Endothelial cell of umbilical vein (primary cell): ENCODE measurements at regions not wholly inside any gene's neighbourhood (a gene's known extent, or its start where the extent isn't known, plus 50 kb on each side); places are given as distances from the start of the nearest gene placed in this dataset.

Experiments used
- BruUV-seq: library from RNA; stranded (reverse); fragments of 400-500 nt; replicated peaks from 2 replicates; lab custom pipeline; 2021; lab: Mats Ljungman, UMichigan
- CTCF ChIA-PET: fragments of 300-600, 350-600 bp; sonication (Branson Sonifier 250); formaldehyde crosslinking; loops from one replicate; lab custom pipeline; 2021; ENCODE audit warnings: antibody characterized with exemption, inconsistent platforms; lab: Charles Lee
- POLR2A ChIA-PET: fragments of 300-600, 350-600 bp; sonication (Branson Sonifier 250); formaldehyde crosslinking; loops from one replicate; lab custom pipeline; 2021; ENCODE audit warnings: antibody characterized with exemption, inconsistent platforms; lab: Charles Lee
- DNase-seq: peaks from one replicate; pipeline ENCODE4 v3.0.0-alpha.2; 2011; ENCODE audit warnings: low read depth, low spot score
- FAIRE-seq: peaks from 2 replicates; lab custom pipeline; 2011; peaks lifted over from hg19 to GRCh38; lab: Jason Lieb, UNC
- H2AFZ ChIP-seq: 2 replicates; pipeline ENCODE4 v1.6.0; 2012; ENCODE audit warnings: low read depth, low read length, control low read depth, inconsistent platforms
- H3K27ac ChIP-seq: 2 replicates; pipeline ENCODE4 v1.5.1; 2011; ENCODE audit warnings: low read depth, mild to moderate bottlenecking, control low read depth, low read length, moderate library complexity; ENCODE audit not compliant: insufficient read depth
- H3K27me3 ChIP-seq, 2 experiments: 2 replicates each; pipeline versions ENCODE4 v1.6.0 to v1.6.1; 2011; ENCODE audit warnings: low read length in 2 of 2, mixed read lengths in 1 of 2; ENCODE audit not compliant: control insufficient read depth in 2 of 2, insufficient read depth in 2 of 2
- H3K36me3 ChIP-seq, 2 experiments: 2 replicates in 1 of 2; 3 replicates in 1 of 2; pipeline ENCODE4 v1.5.1; 2011; ENCODE audit warnings: low read length in 2 of 2, mild to moderate bottlenecking in 1 of 2, moderate library complexity in 1 of 2; ENCODE audit not compliant: control insufficient read depth in 2 of 2, insufficient read depth in 2 of 2; ENCODE audit errors: extremely low read depth in 1 of 2
- H3K4me1 ChIP-seq: 3 replicates; pipeline ENCODE4 v1.5.1; 2011; ENCODE audit warnings: mild to moderate bottlenecking, low read length; ENCODE audit not compliant: control insufficient read depth, insufficient read depth; ENCODE audit errors: extremely low read depth
- H3K4me2 ChIP-seq: 2 replicates; pipeline ENCODE4 v1.6.1; 2011; ENCODE audit warnings: low read length, control low read depth, mixed read lengths; ENCODE audit not compliant: insufficient read depth
- H3K4me3 ChIP-seq, 3 experiments: fragments of 200-600 bp in 1 of 3; sonication (generic), shearing (Covaris generic) in 1 of 3; replicated peaks in 1 of 3; 2 replicates each; pipeline ENCODE4 v1.5.1; 2011 to 2016; ENCODE audit warnings: control low read depth in 3 of 3, low read length in 3 of 3, mild to moderate bottlenecking in 2 of 3, inconsistent platforms in 1 of 3, low read depth in 1 of 3, moderate library complexity in 1 of 3; ENCODE audit not compliant: insufficient read depth in 1 of 3
- H3K79me2 ChIP-seq: 2 replicates; pipeline ENCODE4 v1.6.0; 2012; ENCODE audit warnings: low read length, inconsistent platforms; ENCODE audit not compliant: control insufficient read depth, insufficient read depth
- H3K9ac ChIP-seq: replicated peaks from 2 replicates; pipeline ENCODE3; 2011; ENCODE audit warnings: low read length, control low read depth; ENCODE audit not compliant: insufficient read depth; ENCODE audit errors: extremely low read depth
- H3K9me1 ChIP-seq: replicated peaks from 3 replicates; pipeline ENCODE4 v1.6.0; 2011; ENCODE audit warnings: mild to moderate bottlenecking, low read length; ENCODE audit not compliant: control insufficient read depth, insufficient read depth; ENCODE audit errors: extremely low read depth
- H3K9me3 ChIP-seq: replicated peaks from 2 replicates; pipeline ENCODE4 v1.5.1; 2012; ENCODE audit warnings: low read length, inconsistent platforms; ENCODE audit not compliant: control insufficient read depth, insufficient read depth
- H4K20me1 ChIP-seq: replicated peaks from 2 replicates; pipeline ENCODE3; 2011; ENCODE audit warnings: mild to moderate bottlenecking, low read length; ENCODE audit not compliant: control insufficient read depth, insufficient read depth; ENCODE audit errors: extremely low read depth
- JUN ChIP-seq: IDR thresholded peaks from 2 replicates; pipeline ENCODE4 v1.6.1; 2011; ENCODE audit warnings: borderline replicate concordance, low read depth; ENCODE audit not compliant: insufficient read length, insufficient read depth
- MYC ChIP-seq: IDR thresholded peaks from one replicate; pipeline ENCODE4 v1.6.1; 2011; ENCODE audit warnings: mild to moderate bottlenecking, low read depth, low read length
- POLR2A ChIP-seq: IDR thresholded peaks from 2 replicates; pipeline ENCODE4 v1.6.1; 2012; ENCODE audit warnings: low read depth, mild to moderate bottlenecking, control low read depth, low read length
- dilution Hi-C: fragments of 300-500 bp; cut with MboI; formaldehyde crosslinking; loops from one replicate; pipeline ENCODE4 v1.15.0; 2019; ENCODE audit warnings: low sequenced_read_pairs; ENCODE audit not compliant: extremely low pct_ligation_motif_present
- intact Hi-C: fragments of 100-400 bp; cut with micrococcal nuclease; formaldehyde crosslinking; loops from one replicate; pipeline ENCODE4 v1.10.0; 2022
- TF ChIP-seq, protein P1 (sequence below): IDR thresholded peaks from 2 replicates; pipeline ENCODE4 v1.6.1; 2011; ENCODE audit not compliant: insufficient read depth, insufficient read length

DNA sequence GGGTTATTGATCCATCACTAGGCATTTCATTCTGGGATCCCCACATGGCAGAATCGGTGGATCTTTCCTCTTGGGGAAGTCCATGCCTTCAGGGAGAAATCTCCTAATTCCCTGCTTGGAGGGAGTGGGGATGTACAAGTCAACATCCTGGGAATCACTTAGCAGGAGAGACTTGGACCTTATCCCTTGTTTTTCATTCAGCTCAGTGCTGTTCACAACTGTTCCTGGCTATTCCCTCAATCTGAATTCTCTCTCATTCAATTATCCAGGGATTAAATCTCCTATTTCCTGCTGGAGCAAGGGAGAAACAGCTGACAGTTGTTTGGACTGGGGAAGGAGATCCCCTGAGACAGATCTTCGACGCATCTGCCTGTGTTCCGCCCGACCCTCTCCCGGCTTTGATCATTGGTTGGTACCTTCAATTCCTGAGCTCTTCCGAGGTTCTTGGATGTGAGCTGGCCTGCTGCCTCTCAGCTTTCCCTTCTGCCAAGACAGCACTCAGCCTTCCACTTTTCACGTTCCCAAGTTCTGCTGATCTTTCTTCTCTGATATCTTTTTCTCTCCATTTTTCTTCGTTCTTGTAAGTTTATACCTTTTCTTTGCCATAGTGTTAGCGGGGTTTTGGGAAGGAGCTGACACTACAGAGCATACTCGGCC is 115.4 kb upstream of the GNAO1 start:
- no peak overlapping the region for H3K9ac ChIP-seq
- no peaks in the 10 kb centered on the region for H4K20me1 ChIP-seq
- H2AFZ ChIP-seq: no peak overlapping the region
- FAIRE-seq: no peak
- no TSS peak for BruUV-seq
- H3K9me1 ChIP-seq: no peaks in the 10 kb centered on the region
- H3K9me3 ChIP-seq: no peaks in the 10 kb centered on the region
- CTCF ChIA-PET: no interaction called here
- H3K27ac ChIP-seq: no peak overlapping the region
- H3K4me3 ChIP-seq: no peak overlapping the region
- H3K79me2 ChIP-seq: no peaks in the 10 kb centered on the region
- no peak overlapping the region for H3K4me2 ChIP-seq
- POLR2A ChIA-PET: no interaction called here
- H3K36me3 ChIP-seq: no peaks in the 10 kb centered on the region
- no peaks in the 10 kb centered on the region for H3K4me1 ChIP-seq
- H3K27me3 ChIP-seq: no peaks in the 10 kb centered on the region
- no peak for DNase-seq
- intact Hi-C loops (no loop called here), dilution Hi-C loops (no loop called here)
- TF ChIP-seq, protein P1, sequence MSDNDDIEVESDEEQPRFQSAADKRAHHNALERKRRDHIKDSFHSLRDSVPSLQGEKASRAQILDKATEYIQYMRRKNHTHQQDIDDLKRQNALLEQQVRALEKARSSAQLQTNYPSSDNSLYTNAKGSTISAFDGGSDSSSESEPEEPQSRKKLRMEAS: no peak
- no peak for TF ChIP-seq MYC

DNA sequence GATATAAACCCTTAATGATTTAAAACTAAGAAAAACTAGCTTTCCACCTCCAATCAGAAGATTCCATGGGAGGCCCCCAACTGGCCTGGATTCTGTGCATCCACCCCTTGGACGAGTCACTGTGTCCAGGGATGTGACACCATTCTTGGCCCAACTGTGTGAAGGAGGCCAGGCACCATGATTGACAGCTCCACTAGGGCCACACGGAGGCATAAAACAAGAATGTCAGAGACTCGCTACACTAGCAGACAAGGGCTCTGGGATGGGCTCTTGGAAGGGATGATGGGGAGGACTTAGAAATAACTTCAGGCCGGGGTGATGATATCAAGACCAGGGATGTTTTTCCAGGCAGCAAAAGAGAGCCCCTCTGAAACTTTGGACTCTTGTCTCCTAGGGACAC is 117.8 kb upstream of the GNAO1 start:
- Histone ChIP-seq H3K4me3 (no peak overlapping the region), H3K27ac (no peak overlapping the region), H4K20me1 (no peaks in the 10 kb centered on the region), H3K9ac (no peak overlapping the region), H3K36me3 (no peaks in the 10 kb centered on the region), H3K4me2 (no peak overlapping the region), H3K27me3 (no peaks in the 10 kb centered on the region), H3K79me2 (no peaks in the 10 kb centered on the region), H3K9me1 (no peaks in the 10 kb centered on the region), H3K9me3 (no peaks in the 10 kb centered on the region), H2AFZ (no peak overlapping the region), H3K4me1 (no peaks in the 10 kb centered on the region)
- no TSS peak for BruUV-seq
- ChIA-PET POLR2A (no interaction called here), CTCF (no interaction called here)
- intact Hi-C loops (no loop called here), dilution Hi-C loops (no loop called here)
- FAIRE-seq (no peak), DNase-seq (no peak)
- TF ChIP-seq, protein P1: no peak
- TF ChIP-seq JUN (no peak), MYC (no peak), POLR2A (no peak)
